Colonic mucosa (tissue), 4 donors: ENCODE measurements at regions not wholly inside any gene's neighbourhood (a gene's known extent, or its start where the extent isn't known, plus 50 kb on each side); places are given as distances from the start of the nearest gene placed in this dataset.
"Not testable (repeated sequence)": the region's sequence is repeated elsewhere in the genome, so short reads cannot be mapped to it uniquely, and the experiment has no call there.

ENCODE experiments used
- DNase-seq: peaks from one replicate; pipeline ENCODE4 v3.0.0-alpha.2; 2020
- H3K27ac ChIP-seq: fragments of 200-600 bp; one replicate; pipeline ENCODE4 v1.8.0; 2021
- H3K27me3 ChIP-seq: fragments of 200-600 bp; one replicate; pipeline ENCODE4 v1.8.0; 2021
- H3K36me3 ChIP-seq: fragments of 200-600 bp; one replicate; pipeline ENCODE4 v1.8.0; 2021
- H3K4me1 ChIP-seq: fragments of 200-600 bp; one replicate; pipeline ENCODE4 v1.8.0; 2021; ENCODE audit warnings: mild to moderate bottlenecking
- H3K4me3 ChIP-seq: fragments of 200-600 bp; one replicate; pipeline ENCODE4 v1.8.0; 2021
- H3K9ac ChIP-seq, 2 donors: one replicate each; pipeline ENCODE4 v1.7.0; 2013; ENCODE audit warnings: control low read depth in 2 of 2, low read depth in 2 of 2, low read length in 2 of 2
- H3K9me3 ChIP-seq: fragments of 200-600 bp; one replicate; pipeline ENCODE4 v1.8.0; 2021
- intact Hi-C: fragments of 100-400 bp; cut with DNase I; formaldehyde crosslinking; loops from one replicate; pipeline ENCODE4 v1.14.1; 2022
- TF ChIP-seq, protein P1 (sequence below): fragments of 200-600 bp; IDR thresholded peaks from one replicate; pipeline ENCODE4 v1.8.0; 2022; ENCODE audit warnings: antibody characterized with exemption, mild to moderate bottlenecking
- donor health status: healthy.
- donor health status: DM: no; HTN: no; CAD: no.
- donor health status: DM: no; HTN: no; CAD: no.

DNA sequence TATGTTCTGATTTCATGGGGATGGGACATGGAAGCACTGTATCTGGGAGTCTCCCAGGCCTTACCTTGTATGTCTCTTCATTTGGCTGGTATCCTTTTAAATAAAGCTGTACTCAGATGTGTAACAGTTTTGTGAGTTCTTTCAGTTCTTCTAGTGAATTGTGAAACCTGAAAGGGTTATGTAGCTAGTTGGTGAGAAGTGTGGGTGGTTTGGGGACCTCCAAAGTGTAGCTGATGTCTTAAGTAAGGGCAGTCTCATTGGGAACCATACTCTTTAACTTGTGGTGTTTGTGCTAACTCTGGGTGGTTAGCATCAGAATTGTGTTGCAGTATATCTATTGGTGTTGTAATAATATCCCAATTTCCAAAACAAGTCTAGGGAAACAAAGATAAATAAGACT is 166.9 kb upstream of the CCNH start:
- no peak for DNase-seq
- intact Hi-C loops = no loop called here
- TF ChIP-seq, protein P1, sequence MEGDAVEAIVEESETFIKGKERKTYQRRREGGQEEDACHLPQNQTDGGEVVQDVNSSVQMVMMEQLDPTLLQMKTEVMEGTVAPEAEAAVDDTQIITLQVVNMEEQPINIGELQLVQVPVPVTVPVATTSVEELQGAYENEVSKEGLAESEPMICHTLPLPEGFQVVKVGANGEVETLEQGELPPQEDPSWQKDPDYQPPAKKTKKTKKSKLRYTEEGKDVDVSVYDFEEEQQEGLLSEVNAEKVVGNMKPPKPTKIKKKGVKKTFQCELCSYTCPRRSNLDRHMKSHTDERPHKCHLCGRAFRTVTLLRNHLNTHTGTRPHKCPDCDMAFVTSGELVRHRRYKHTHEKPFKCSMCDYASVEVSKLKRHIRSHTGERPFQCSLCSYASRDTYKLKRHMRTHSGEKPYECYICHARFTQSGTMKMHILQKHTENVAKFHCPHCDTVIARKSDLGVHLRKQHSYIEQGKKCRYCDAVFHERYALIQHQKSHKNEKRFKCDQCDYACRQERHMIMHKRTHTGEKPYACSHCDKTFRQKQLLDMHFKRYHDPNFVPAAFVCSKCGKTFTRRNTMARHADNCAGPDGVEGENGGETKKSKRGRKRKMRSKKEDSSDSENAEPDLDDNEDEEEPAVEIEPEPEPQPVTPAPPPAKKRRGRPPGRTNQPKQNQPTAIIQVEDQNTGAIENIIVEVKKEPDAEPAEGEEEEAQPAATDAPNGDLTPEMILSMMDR = no peak
- Histone ChIP-seq H3K27ac (no peak overlapping the region), H3K4me1 (no peaks in the 10 kb centered on the region), H3K27me3 (no peaks in the 10 kb centered on the region), H3K36me3 (no peaks in the 10 kb centered on the region), H3K4me3 (no peak overlapping the region), H3K9ac (no peak overlapping the region), H3K9me3 (no peaks in the 10 kb centered on the region)

- H3K36me3 ChIP-seq = no peaks in the 10 kb centered on the region
- intact Hi-C loops = no loop called here
- no peaks in the 10 kb centered on the region for H3K27me3 ChIP-seq
- H3K4me1 ChIP-seq = no peaks in the 10 kb centered on the region
- no peak overlapping the region for H3K27ac ChIP-seq
- H3K9ac ChIP-seq = no peak overlapping the region
- TF ChIP-seq, protein P1 = no peak
- DNase-seq = no peak
- H3K4me3 ChIP-seq = no peak overlapping the region
- H3K9me3 ChIP-seq = no peaks in the 10 kb centered on the region
Observed at GRCh38 chr5:87576867-87577266, 164.1 kb upstream of the CCNH start.

- H3K9me3 ChIP-seq, DNase-seq, intact Hi-C loops, H3K27me3 ChIP-seq, H3K9ac ChIP-seq, H3K4me1 ChIP-seq, H3K36me3 ChIP-seq, H3K4me3 ChIP-seq, H3K27ac ChIP-seq: not testable (repeated sequence)
Observed at GRCh38 chr5:87576306-87576705, 163.6 kb upstream of the CCNH start.

- no peak overlapping the region for H3K9ac ChIP-seq
Observed at GRCh38 chr5:87574106-87574505, 161.4 kb upstream of the CCNH start.

GRCh38 chr5:87572611-87573010 is 159.9 kb upstream of the CCNH start:
- intact Hi-C loops = no loop called here
- DNase-seq = no peak
- H3K27me3 ChIP-seq = no peaks in the 10 kb centered on the region

More at GRCh38 chr5:87574106-87574505, 161.4 kb upstream of the CCNH start:
- no peak for DNase-seq
- Histone ChIP-seq H3K27ac (no peak overlapping the region), H3K36me3 (no peaks in the 10 kb centered on the region), H3K4me1 (no peaks in the 10 kb centered on the region), H3K9me3 (no peaks in the 10 kb centered on the region), H3K27me3 (no peaks in the 10 kb centered on the region), H3K4me3 (no peak overlapping the region)
- intact Hi-C loops = no loop called here
- TF ChIP-seq, protein P1 = no peak

GRCh38 chr5:87572090-87572489 is 159.4 kb upstream of the CCNH start:
- Histone ChIP-seq H3K27me3 (no peaks in the 10 kb centered on the region), H3K36me3 (no peaks in the 10 kb centered on the region), H3K9me3 (no peaks in the 10 kb centered on the region), H3K4me1 (no peaks in the 10 kb centered on the region), H3K4me3 (no peak overlapping the region), H3K27ac (no peak overlapping the region), H3K9ac (no peak overlapping the region)
- DNase-seq = no peak
- intact Hi-C loops = no loop called here
- TF ChIP-seq, protein P1 = no peak

More at GRCh38 chr5:87572611-87573010, 159.9 kb upstream of the CCNH start:
- Histone ChIP-seq H3K4me3 (no peak overlapping the region), H3K27ac (no peak overlapping the region), H3K9me3 (no peaks in the 10 kb centered on the region), H3K36me3 (no peaks in the 10 kb centered on the region), H3K4me1 (no peaks in the 10 kb centered on the region), H3K9ac (no peak overlapping the region)
- TF ChIP-seq, protein P1 = no peak
